ENCODE measurements at regions not wholly inside any gene's neighbourhood (a gene's known extent, or its start where the extent isn't known, plus 50 kb on each side); places are given as distances from the start of the nearest gene placed in this dataset.

DNA sequence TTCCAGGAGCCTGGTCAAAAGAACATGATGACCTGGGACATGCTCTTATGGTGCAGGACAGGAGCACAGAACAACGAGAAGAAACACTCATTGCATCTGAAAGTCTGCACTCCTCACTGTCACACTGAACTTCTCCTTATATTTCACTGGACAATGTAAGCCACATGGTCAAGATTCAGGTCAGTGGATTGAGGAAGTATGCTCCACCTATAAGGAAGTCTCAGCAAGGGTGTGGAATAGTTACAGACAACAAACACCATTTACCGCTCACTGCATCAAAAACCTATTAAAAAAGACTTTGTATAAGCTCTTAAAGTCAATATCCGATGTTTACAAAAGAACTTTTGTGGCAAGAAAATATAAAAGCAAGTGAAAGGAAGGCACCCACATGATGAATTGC, 153.1 kb upstream of the FOXG1 start:
- no peaks in the 10 kb centered on the region for H3K9me3 ChIP-seq (ENCODE audit: control insufficient read depth, insufficient read depth, low read depth, low read length)
- H3K36me3 ChIP-seq (ENCODE audit: control insufficient read depth in 2 of 2, insufficient read depth in 1 of 2, low read length in 2 of 2): no peaks in the 10 kb centered on the region
- H3K4me3 ChIP-seq (ENCODE audit: low read depth, low read length): no peak overlapping the region
- ChIA-PET POLR2A (no interaction called here), CTCF (no interaction called here)
- H3K4me1 ChIP-seq (ENCODE audit: control insufficient read depth, insufficient read depth, low read length): no peaks in the 10 kb centered on the region
- TF ChIP-seq GLI2 (tag by site-specific recombination; IDR thresholded peaks at IDR 0.05; ENCODE audit: borderline replicate concordance, low read depth) (no peak), ZNF37A (tag by site-specific recombination; IDR thresholded peaks at IDR 0.05) (no peak), FEZF1 (tag by site-specific recombination; IDR thresholded peaks at IDR 0.05) (no peak)
- H3K27ac ChIP-seq (ENCODE audit: extremely low read depth, low read depth, low read length): no peak overlapping the region

DNA sequence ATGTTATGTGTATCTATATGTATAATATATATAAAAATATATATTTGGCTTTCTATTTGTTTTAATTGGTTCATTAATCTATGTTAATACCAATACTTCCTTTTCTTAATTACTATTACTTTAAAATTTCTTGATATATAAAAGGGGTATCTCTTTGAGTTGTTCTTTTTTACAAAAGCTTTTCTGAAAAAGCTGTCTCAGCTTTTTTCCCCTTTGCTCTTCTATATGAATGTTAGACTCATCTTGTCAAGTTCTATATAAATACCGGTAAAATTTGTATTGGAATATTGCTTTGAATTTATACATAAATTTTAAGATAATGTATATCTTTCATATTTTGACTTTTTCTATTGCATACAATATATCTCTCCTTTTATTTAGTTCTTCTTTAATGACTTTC, 139.8 kb upstream of the FOXG1 start:
- H3K4me3 ChIP-seq (ENCODE audit: low read depth, low read length): no peak overlapping the region
- H3K27ac ChIP-seq (ENCODE audit: extremely low read depth, low read depth, low read length): no peak overlapping the region
- H3K36me3 ChIP-seq (ENCODE audit: control insufficient read depth in 2 of 2, insufficient read depth in 1 of 2, low read length in 2 of 2): no peaks in the 10 kb centered on the region
- ChIA-PET POLR2A (no interaction called here), CTCF (no interaction called here)
- H3K4me1 ChIP-seq (ENCODE audit: control insufficient read depth, insufficient read depth, low read length): no peaks in the 10 kb centered on the region
- no peaks in the 10 kb centered on the region for H3K9me3 ChIP-seq (ENCODE audit: control insufficient read depth, insufficient read depth, low read depth, low read length)
- TF ChIP-seq, protein P1, sequence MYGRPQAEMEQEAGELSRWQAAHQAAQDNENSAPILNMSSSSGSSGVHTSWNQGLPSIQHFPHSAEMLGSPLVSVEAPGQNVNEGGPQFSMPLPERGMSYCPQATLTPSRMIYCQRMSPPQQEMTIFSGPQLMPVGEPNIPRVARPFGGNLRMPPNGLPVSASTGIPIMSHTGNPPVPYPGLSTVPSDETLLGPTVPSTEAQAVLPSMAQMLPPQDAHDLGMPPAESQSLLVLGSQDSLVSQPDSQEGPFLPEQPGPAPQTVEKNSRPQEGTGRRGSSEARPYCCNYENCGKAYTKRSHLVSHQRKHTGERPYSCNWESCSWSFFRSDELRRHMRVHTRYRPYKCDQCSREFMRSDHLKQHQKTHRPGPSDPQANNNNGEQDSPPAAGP (tag by site-specific recombination; IDR thresholded peaks at IDR 0.05): no peak
- TF ChIP-seq TCF7L2 (IDR thresholded peaks at IDR 0.05; ENCODE audit: borderline replicate concordance, low read depth, low read length) (no peak), YY1 (tag by site-specific recombination; IDR thresholded peaks at IDR 0.05) (no peak), RBAK (tag by site-specific recombination; IDR thresholded peaks at IDR 0.05) (no peak), ZNF394 (tag by site-specific recombination; IDR thresholded peaks at IDR 0.05; ENCODE audit: borderline replicate concordance) (no peak), YY2 (tag by site-specific recombination; IDR thresholded peaks at IDR 0.05) (no peak), ZNF654 (tag by site-specific recombination; IDR thresholded peaks at IDR 0.05; ENCODE audit: low read depth) (no peak), REPIN1 (tag by site-specific recombination; IDR thresholded peaks at IDR 0.05; ENCODE audit: low read depth) (no peak), ZEB2 (tag by site-specific recombination; IDR thresholded peaks at IDR 0.05) (no peak), ZNF76 (tag by site-specific recombination; IDR thresholded peaks at IDR 0.05; ENCODE audit: borderline replicate concordance, low read depth) (no peak), GLI4 (tag by site-specific recombination; IDR thresholded peaks at IDR 0.05) (no peak), ZNF677 (tag by site-specific recombination; IDR thresholded peaks at IDR 0.05) (no peak), ZSCAN23 (tag by site-specific recombination; IDR thresholded peaks at IDR 0.05) (no peak), ZNF175 (tag by site-specific recombination; IDR thresholded peaks at IDR 0.05) (no peak)
- TF ChIP-seq, protein P2, sequence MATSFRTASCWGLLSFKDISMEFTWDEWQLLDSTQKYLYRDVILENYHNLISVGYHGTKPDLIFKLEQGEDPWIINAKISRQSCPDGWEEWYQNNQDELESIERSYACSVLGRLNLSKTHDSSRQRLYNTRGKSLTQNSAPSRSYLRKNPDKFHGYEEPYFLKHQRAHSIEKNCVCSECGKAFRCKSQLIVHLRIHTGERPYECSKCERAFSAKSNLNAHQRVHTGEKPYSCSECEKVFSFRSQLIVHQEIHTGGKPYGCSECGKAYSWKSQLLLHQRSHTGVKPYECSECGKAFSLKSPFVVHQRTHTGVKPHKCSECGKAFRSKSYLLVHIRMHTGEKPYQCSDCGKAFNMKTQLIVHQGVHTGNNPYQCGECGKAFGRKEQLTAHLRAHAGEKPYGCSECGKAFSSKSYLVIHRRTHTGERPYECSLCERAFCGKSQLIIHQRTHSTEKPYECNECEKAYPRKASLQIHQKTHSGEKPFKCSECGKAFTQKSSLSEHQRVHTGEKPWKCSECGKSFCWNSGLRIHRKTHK (tag by site-specific recombination; IDR thresholded peaks at IDR 0.05): no peak
- TF ChIP-seq, protein P3, sequence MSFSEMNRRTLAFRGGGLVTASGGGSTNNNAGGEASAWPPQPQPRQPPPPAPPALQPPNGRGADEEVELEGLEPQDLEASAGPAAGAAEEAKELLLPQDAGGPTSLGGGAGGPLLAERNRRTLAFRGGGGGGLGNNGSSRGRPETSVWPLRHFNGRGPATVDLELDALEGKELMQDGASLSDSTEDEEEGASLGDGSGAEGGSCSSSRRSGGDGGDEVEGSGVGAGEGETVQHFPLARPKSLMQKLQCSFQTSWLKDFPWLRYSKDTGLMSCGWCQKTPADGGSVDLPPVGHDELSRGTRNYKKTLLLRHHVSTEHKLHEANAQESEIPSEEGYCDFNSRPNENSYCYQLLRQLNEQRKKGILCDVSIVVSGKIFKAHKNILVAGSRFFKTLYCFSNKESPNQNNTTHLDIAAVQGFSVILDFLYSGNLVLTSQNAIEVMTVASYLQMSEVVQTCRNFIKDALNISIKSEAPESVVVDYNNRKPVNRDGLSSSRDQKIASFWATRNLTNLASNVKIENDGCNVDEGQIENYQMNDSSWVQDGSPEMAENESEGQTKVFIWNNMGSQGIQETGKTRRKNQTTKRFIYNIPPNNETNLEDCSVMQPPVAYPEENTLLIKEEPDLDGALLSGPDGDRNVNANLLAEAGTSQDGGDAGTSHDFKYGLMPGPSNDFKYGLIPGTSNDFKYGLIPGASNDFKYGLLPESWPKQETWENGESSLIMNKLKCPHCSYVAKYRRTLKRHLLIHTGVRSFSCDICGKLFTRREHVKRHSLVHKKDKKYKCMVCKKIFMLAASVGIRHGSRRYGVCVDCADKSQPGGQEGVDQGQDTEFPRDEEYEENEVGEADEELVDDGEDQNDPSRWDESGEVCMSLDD (tag by site-specific recombination; IDR thresholded peaks at IDR 0.05): no peak
- TF ChIP-seq, protein P4, sequence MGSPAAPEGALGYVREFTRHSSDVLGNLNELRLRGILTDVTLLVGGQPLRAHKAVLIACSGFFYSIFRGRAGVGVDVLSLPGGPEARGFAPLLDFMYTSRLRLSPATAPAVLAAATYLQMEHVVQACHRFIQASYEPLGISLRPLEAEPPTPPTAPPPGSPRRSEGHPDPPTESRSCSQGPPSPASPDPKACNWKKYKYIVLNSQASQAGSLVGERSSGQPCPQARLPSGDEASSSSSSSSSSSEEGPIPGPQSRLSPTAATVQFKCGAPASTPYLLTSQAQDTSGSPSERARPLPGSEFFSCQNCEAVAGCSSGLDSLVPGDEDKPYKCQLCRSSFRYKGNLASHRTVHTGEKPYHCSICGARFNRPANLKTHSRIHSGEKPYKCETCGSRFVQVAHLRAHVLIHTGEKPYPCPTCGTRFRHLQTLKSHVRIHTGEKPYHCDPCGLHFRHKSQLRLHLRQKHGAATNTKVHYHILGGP (tag by site-specific recombination; IDR thresholded peaks at IDR 0.05): no peak
- TF ChIP-seq, protein P5, sequence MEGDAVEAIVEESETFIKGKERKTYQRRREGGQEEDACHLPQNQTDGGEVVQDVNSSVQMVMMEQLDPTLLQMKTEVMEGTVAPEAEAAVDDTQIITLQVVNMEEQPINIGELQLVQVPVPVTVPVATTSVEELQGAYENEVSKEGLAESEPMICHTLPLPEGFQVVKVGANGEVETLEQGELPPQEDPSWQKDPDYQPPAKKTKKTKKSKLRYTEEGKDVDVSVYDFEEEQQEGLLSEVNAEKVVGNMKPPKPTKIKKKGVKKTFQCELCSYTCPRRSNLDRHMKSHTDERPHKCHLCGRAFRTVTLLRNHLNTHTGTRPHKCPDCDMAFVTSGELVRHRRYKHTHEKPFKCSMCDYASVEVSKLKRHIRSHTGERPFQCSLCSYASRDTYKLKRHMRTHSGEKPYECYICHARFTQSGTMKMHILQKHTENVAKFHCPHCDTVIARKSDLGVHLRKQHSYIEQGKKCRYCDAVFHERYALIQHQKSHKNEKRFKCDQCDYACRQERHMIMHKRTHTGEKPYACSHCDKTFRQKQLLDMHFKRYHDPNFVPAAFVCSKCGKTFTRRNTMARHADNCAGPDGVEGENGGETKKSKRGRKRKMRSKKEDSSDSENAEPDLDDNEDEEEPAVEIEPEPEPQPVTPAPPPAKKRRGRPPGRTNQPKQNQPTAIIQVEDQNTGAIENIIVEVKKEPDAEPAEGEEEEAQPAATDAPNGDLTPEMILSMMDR (tag by site-specific recombination; IDR thresholded peaks at IDR 0.05): no peak
- TF ChIP-seq, protein P6, sequence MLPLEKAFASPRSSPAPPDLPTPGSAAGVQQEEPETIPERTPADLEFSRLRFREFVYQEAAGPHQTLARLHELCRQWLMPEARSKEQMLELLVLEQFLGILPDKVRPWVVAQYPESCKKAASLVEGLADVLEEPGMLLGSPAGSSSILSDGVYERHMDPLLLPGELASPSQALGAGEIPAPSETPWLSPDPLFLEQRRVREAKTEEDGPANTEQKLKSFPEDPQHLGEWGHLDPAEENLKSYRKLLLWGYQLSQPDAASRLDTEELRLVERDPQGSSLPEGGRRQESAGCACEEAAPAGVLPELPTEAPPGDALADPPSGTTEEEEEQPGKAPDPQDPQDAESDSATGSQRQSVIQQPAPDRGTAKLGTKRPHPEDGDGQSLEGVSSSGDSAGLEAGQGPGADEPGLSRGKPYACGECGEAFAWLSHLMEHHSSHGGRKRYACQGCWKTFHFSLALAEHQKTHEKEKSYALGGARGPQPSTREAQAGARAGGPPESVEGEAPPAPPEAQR (tag by site-specific recombination; IDR thresholded peaks at IDR 0.05): no peak

Measured in HEK293 (cell line).